H1 (cell line): ENCODE measurements at regions not wholly inside any gene's neighbourhood (a gene's known extent, or its start where the extent isn't known, plus 50 kb on each side); places are given as distances from the start of the nearest gene placed in this dataset.

Experiments used
- CTCF ChIA-PET: fragments of 300-600 bp; sonication (Branson Sonifier 250); formaldehyde crosslinking; loops from one replicate; lab custom pipeline; 2021; ENCODE audit not compliant: partially characterized antibody; lab: Charles Lee
- POLR2A ChIA-PET: fragments of 300-600 bp; sonication (Branson Sonifier 250); formaldehyde crosslinking; loops from one replicate; lab custom pipeline; 2021; ENCODE audit warnings: inconsistent platforms; ENCODE audit not compliant: partially characterized antibody; lab: Charles Lee
- DNase-seq, 2 experiments: peaks; one replicate each; pipeline versions ENCODE4 v3.0.0 to v3.0.0-alpha.2; 2010 to 2022; ENCODE audit warnings: low spot score in 2 of 2, low read depth in 1 of 2, mixed read lengths in 1 of 2
- FAIRE-seq: peaks from 2 replicates; lab custom pipeline; 2011; peaks lifted over from hg19 to GRCh38; lab: Jason Lieb, UNC
- H2AFZ ChIP-seq: 2 replicates; pipeline ENCODE4 v1.8.1; 2012; ENCODE audit warnings: low read length, inconsistent platforms
- H2AK5ac ChIP-seq: 2 replicates; pipeline ENCODE4 v1.6.1; 2013; ENCODE audit warnings: low read depth, low read length
- H2BK120ac ChIP-seq: replicated peaks from 2 replicates; pipeline ENCODE3; 2013; ENCODE audit warnings: low read depth, low read length, inconsistent platforms
- H2BK12ac ChIP-seq: 2 replicates; pipeline ENCODE4 v1.6.1; 2013; ENCODE audit warnings: low read depth, low read length
- H2BK15ac ChIP-seq: 2 replicates; pipeline ENCODE4 v1.6.1; 2013; ENCODE audit warnings: low read length
- H2BK20ac ChIP-seq: 2 replicates; pipeline ENCODE4 v1.6.1; 2013; ENCODE audit warnings: low read length
- H2BK5ac ChIP-seq: 2 replicates; pipeline ENCODE4 v1.6.1; 2013; ENCODE audit warnings: low read depth, low read length
- H3K14ac ChIP-seq: 2 replicates; pipeline ENCODE4 v1.6.1; 2013; ENCODE audit warnings: inconsistent platforms; ENCODE audit not compliant: insufficient read length
- H3K18ac ChIP-seq: 2 replicates; pipeline ENCODE4 v1.6.1; 2013; ENCODE audit warnings: low read length; ENCODE audit errors: extremely low read depth
- H3K23ac ChIP-seq: 2 replicates; pipeline ENCODE4 v1.6.1; 2013; ENCODE audit warnings: inconsistent platforms; ENCODE audit not compliant: insufficient read length
- H3K23me2 ChIP-seq: 2 replicates; pipeline ENCODE4 v1.6.1; 2013; ENCODE audit warnings: low read depth, low read length
- H3K27ac ChIP-seq: 2 replicates; pipeline ENCODE4 v1.6.1; 2011; ENCODE audit warnings: low read depth, low read length, inconsistent platforms
- H3K27me3 ChIP-seq, 4 experiments: replicated peaks in 1 of 4; 1 replicate in 1 of 4; 2 replicates in 3 of 4; pipeline versions ENCODE4 v1.6.1 to v1.8.1; 2011 to 2013; ENCODE audit warnings: low read length in 3 of 4, mild to moderate bottlenecking in 3 of 4, inconsistent platforms in 2 of 4, mixed read lengths in 2 of 4, moderate library complexity in 1 of 4; ENCODE audit not compliant: control insufficient read depth in 3 of 4, insufficient read depth in 3 of 4; ENCODE audit errors: extremely low read depth in 1 of 4
- H3K36me3 ChIP-seq, 4 experiments: 2 replicates each; pipeline versions ENCODE4 v1.6.1 to v1.8.1; 2011 to 2013; ENCODE audit warnings: mild to moderate bottlenecking in 4 of 4, low read length in 3 of 4, moderate library complexity in 2 of 4, control low read depth in 1 of 4, inconsistent platforms in 1 of 4; ENCODE audit not compliant: insufficient read depth in 4 of 4, control insufficient read depth in 2 of 4
- H3K4ac ChIP-seq: replicated peaks from 2 replicates; pipeline ENCODE3; 2013; ENCODE audit warnings: low read length, low read depth, mixed read lengths, inconsistent platforms; ENCODE audit not compliant: insufficient read length
- H3K4me1 ChIP-seq, 4 experiments: replicated peaks in 1 of 4; 1 replicate in 1 of 4; 2 replicates in 3 of 4; pipeline versions ENCODE4 v1.6.1 to v1.8.1; 2011 to 2013; ENCODE audit warnings: low read length in 3 of 4, inconsistent platforms in 2 of 4, mixed read lengths in 1 of 4; ENCODE audit not compliant: insufficient read depth in 4 of 4, control insufficient read depth in 3 of 4
- H3K4me2 ChIP-seq, 2 experiments: 2 replicates each; pipeline versions ENCODE4 v1.6.1 to v1.8.1; 2011 to 2013; ENCODE audit warnings: low read depth in 2 of 2, low read length in 2 of 2, control low read depth in 1 of 2, inconsistent platforms in 1 of 2, mild to moderate bottlenecking in 1 of 2; ENCODE audit not compliant: insufficient read depth in 1 of 2
- H3K4me3 ChIP-seq, 4 experiments: fragments of 200-600, 300-600 bp in 1 of 4; sonication (generic), shearing (Covaris generic), sonication (Bioruptor Twin) in 1 of 4; 2 replicates each; pipeline versions ENCODE4 v1.5.1 to v1.8.1; 2011 to 2016; ENCODE audit warnings: low read length in 4 of 4, low read depth in 3 of 4, control low read depth in 2 of 4, inconsistent platforms in 2 of 4, mild to moderate bottlenecking in 2 of 4, mixed read lengths in 1 of 4, moderate library complexity in 1 of 4; ENCODE audit not compliant: insufficient read depth in 2 of 4; ENCODE audit errors: extremely low read depth in 1 of 4
- H3K56ac ChIP-seq: replicated peaks from 2 replicates; pipeline ENCODE3; 2013; ENCODE audit warnings: low read depth, mild to moderate bottlenecking, mixed read lengths, low read length, inconsistent platforms; ENCODE audit not compliant: insufficient read length
- H3K79me1 ChIP-seq: 2 replicates; pipeline ENCODE4 v1.6.1; 2013; ENCODE audit warnings: low read depth, low read length, control low read depth
- H3K79me2 ChIP-seq, 2 experiments: 2 replicates each; pipeline versions ENCODE4 v1.6.1 to v1.8.1; 2012 to 2013; ENCODE audit warnings: low read length in 2 of 2, mild to moderate bottlenecking in 2 of 2, inconsistent platforms in 1 of 2; ENCODE audit not compliant: insufficient read depth in 2 of 2, control insufficient read depth in 1 of 2
- H3K9ac ChIP-seq, 4 experiments: replicated peaks in 1 of 4; 1 replicate in 1 of 4; 2 replicates in 3 of 4; pipeline versions ENCODE4 v1.6.1 to v1.8.1; 2011 to 2013; ENCODE audit warnings: low read depth in 3 of 4, low read length in 3 of 4, control low read depth in 2 of 4, mild to moderate bottlenecking in 2 of 4, moderate library complexity in 2 of 4, inconsistent platforms in 1 of 4; ENCODE audit errors: extremely low read depth in 1 of 4
- H3K9me3 ChIP-seq, 2 experiments: 2 replicates each; pipeline versions ENCODE4 v1.6.1 to v1.8.1; 2012 to 2013; ENCODE audit warnings: mild to moderate bottlenecking in 2 of 2, moderate library complexity in 2 of 2, control low read depth in 1 of 2, inconsistent platforms in 1 of 2, low read depth in 1 of 2, low read length in 1 of 2, mixed read lengths in 1 of 2; ENCODE audit not compliant: insufficient read depth in 2 of 2
- H4K20me1 ChIP-seq, 2 experiments: replicated peaks in 1 of 2; 2 replicates each; pipeline versions ENCODE3 to v1.8.1; 2011 to 2013; ENCODE audit warnings: inconsistent platforms in 2 of 2, low read length in 2 of 2, mild to moderate bottlenecking in 1 of 2; ENCODE audit not compliant: insufficient read depth in 2 of 2, control insufficient read depth in 1 of 2
- H4K5ac ChIP-seq: 2 replicates; pipeline ENCODE4 v1.6.1; 2013; ENCODE audit warnings: low read length, low read depth, mixed read lengths, inconsistent platforms; ENCODE audit not compliant: insufficient read length
- H4K8ac ChIP-seq: 2 replicates; pipeline ENCODE4 v1.8.0; 2013; ENCODE audit warnings: mild to moderate bottlenecking, moderate library complexity, low read length, inconsistent platforms; ENCODE audit not compliant: insufficient read depth; ENCODE audit errors: extremely low read depth
- H4K91ac ChIP-seq: replicated peaks from 2 replicates; pipeline ENCODE3; 2013; ENCODE audit warnings: low read length, mixed read lengths, inconsistent platforms; ENCODE audit not compliant: insufficient read length
- BRCA1 ChIP-seq: IDR thresholded peaks from 2 replicates; pipeline ENCODE4 v1.6.1; 2012; ENCODE audit warnings: low read depth, low read length, improper control_type of control experiment
- EGR1 ChIP-seq: IDR thresholded peaks from 2 replicates; pipeline ENCODE4 v1.6.1; 2011; ENCODE audit warnings: low read depth, low read length, borderline replicate concordance
- HDAC6 ChIP-seq: IDR thresholded peaks from one replicate; pipeline ENCODE4 v1.7.1; 2012; ENCODE audit warnings: low read depth, mild to moderate bottlenecking, inconsistent platforms, low read length, moderate library complexity
- WGBS, 2 experiments: shearing (Covaris generic) in 1 of 2; methylation state at CpG; one replicate each; pipeline versions ENCODE4 v1.1.6 to v1.1.7; 2013 to 2015; ENCODE audit warnings: low lambda C conversion rate in 2 of 2, mixed read lengths in 2 of 2, inconsistent platforms in 1 of 2, low coverage in 1 of 2, missing lambda C conversion rate in 1 of 2; ENCODE audit not compliant: insufficient replicate concordance in 2 of 2, insufficient coverage in 1 of 2, insufficient read length in 1 of 2; ENCODE audit errors: extremely low coverage in 1 of 2, missing lambda C conversion rate in 1 of 2; 5-methylcytosine and 5-hydroxymethylcytosine counted together

DNA sequence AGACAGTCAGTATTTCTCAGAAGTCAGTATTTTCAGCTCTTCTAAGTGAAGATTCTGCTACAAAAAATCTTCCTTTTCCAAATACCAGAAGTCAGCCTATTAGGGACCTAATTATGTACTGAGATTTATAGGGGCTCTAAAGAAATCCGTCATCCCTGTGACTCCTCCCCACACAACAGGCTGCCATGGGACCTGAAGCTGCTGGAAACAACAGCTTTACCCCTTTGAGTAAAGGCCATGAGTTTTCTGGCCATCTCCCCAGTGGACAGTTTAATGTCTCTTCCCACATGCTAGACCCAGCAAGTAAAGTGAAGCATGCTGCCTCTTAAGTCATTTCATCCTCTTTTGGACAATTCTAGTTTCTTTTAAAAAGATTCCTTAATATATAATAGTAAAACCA lies 255.7 kb upstream of the ACVR2A start:
- Histone ChIP-seq H3K23ac (no peak overlapping the region), H2BK5ac (no peak overlapping the region), H3K18ac (no peak overlapping the region; the same call in 1 of the 2 replicates), H4K8ac (no peak overlapping the region), H4K20me1 (no peaks in the 10 kb centered on the region), H3K23me2 (no peaks in the 10 kb centered on the region), H2BK20ac (no peak overlapping the region), H4K5ac (no peak overlapping the region), H3K9me3 (no peaks in the 10 kb centered on the region), H3K79me2 (no peaks in the 10 kb centered on the region), H3K27ac (no peak overlapping the region), H4K91ac (no peak overlapping the region), H3K27me3 (no peaks in the 10 kb centered on the region), H3K14ac (no peak overlapping the region), H3K4me1 (no peaks in the 10 kb centered on the region), H3K79me1 (no peaks in the 10 kb centered on the region), H3K4ac (no peak overlapping the region), H3K4me3 (no peak overlapping the region), H3K9ac (no peak overlapping the region), H3K56ac (no peak overlapping the region), H2BK120ac (no peak overlapping the region), H2BK15ac (no peak overlapping the region), H3K36me3 (no peaks in the 10 kb centered on the region), H3K4me2 (no peak overlapping the region), H2BK12ac (no peak overlapping the region), H2AFZ (no peak overlapping the region), H2AK5ac (no peak overlapping the region)
- WGBS, 2 experiments, result 69% methylated on average over 1 of the region's 1 CpG; no CpG with 5 or more reads in 1 of the 2 experiments
- DNase-seq, result no peak
- ChIA-PET POLR2A (no interaction called here), CTCF (no interaction called here)
- no peak for FAIRE-seq
- no peak for TF ChIP-seq HDAC6
- TF ChIP-seq EGR1, result no peak
- no peak for TF ChIP-seq BRCA1
